Right renal cortex interstitium (tissue), 3 donors: ENCODE measurements at regions not wholly inside any gene's neighbourhood (a gene's known extent, or its start where the extent isn't known, plus 50 kb on each side); places are given as distances from the start of the nearest gene placed in this dataset.

Experiments
- DNase-seq, 3 donors: peaks; one replicate each; pipeline ENCODE4 v3.0.0-alpha.2; 2013; ENCODE audit warnings: low read depth in 3 of 3, low spot score in 2 of 3

- no peak for DNase-seq
Observed at GRCh38 chr5:166032601-166033000, 2258.8 kb upstream of the WWC1 start.

GRCh38 chr5:166045961-166046360 is 2245.5 kb upstream of the WWC1 start:
- no peak for DNase-seq

- DNase-seq, result no peak
Observed at GRCh38 chr5:166046956-166047355, 2244.5 kb upstream of the WWC1 start.

- no peak for DNase-seq
Observed at GRCh38 chr5:166050531-166050930, 2240.9 kb upstream of the WWC1 start.

GRCh38 chr5:166058660-166059059 is 2232.8 kb upstream of the WWC1 start:
- DNase-seq, result no peak

GRCh38 chr5:166062094-166062493 is 2229.4 kb upstream of the WWC1 start:
- DNase-seq, result no peak

GRCh38 chr5:166062719-166063118 is 2228.7 kb upstream of the WWC1 start:
- no peak for DNase-seq

- no peak for DNase-seq
Observed at GRCh38 chr5:166063261-166063660, 2228.2 kb upstream of the WWC1 start.

GRCh38 chr5:166068547-166069335 is 2222.7 kb upstream of the WWC1 start:
- no peak for DNase-seq

GRCh38 chr5:166073901-166074581 is 2217.4 kb upstream of the WWC1 start:
- no peak for DNase-seq

- DNase-seq, result no peak
Observed at GRCh38 chr5:166074582-166075481, 2216.6 kb upstream of the WWC1 start.

- DNase-seq, result no peak
Observed at GRCh38 chr5:166083183-166083959, 2208.1 kb upstream of the WWC1 start.

GRCh38 chr5:166086568-166086967 is 2204.9 kb upstream of the WWC1 start:
- no peak for DNase-seq

GRCh38 chr5:166088389-166089039 is 2202.9 kb upstream of the WWC1 start:
- DNase-seq, result no peak

- DNase-seq, result no peak
Observed at GRCh38 chr5:166091931-166092330, 2199.5 kb upstream of the WWC1 start.

GRCh38 chr5:166093312-166093711 is 2198.1 kb upstream of the WWC1 start:
- DNase-seq, result no peak

- DNase-seq, result no peak
Observed at GRCh38 chr5:166102947-166103346, 2188.5 kb upstream of the WWC1 start.

- no peak for DNase-seq
Observed at GRCh38 chr5:166111021-166111420, 2180.4 kb upstream of the WWC1 start.

- no peak for DNase-seq
Observed at GRCh38 chr5:166117072-166118066, 2174.1 kb upstream of the WWC1 start.
